WTC11 (cell line): ENCODE measurements at regions not wholly inside any gene's neighbourhood (a gene's known extent, or its start where the extent isn't known, plus 50 kb on each side); places are given as distances from the start of the nearest gene placed in this dataset.

Source experiments
- ATAC-seq: fragments of 200-7000 bp; cut with Tn5 transposase; 2 replicates; pipeline ENCODE4 v1.10.0; 2021; ENCODE audit warnings: mild to moderate bottlenecking, moderate library complexity
- CTCF ChIA-PET: fragments of 300-600 bp; sonication (Branson Sonifier 250); formaldehyde crosslinking; loops from one replicate; lab custom pipeline; 2021; ENCODE audit warnings: antibody characterized with exemption; lab: Charles Lee
- POLR2A ChIA-PET: fragments of 350-600 bp; sonication (Branson Sonifier 250); formaldehyde crosslinking; loops from one replicate; lab custom pipeline; 2021; ENCODE audit warnings: antibody characterized with exemption; lab: Charles Lee
- DNase-seq: peaks from one replicate; pipeline ENCODE4 v3.0.0; 2021; ENCODE audit warnings: low spot score
- H3K27ac Mint-ChIP-seq: 2 replicates; pipeline ENCODE4 v1.8.0; 2021; ENCODE audit warnings: mixed read lengths
- H3K27me3 Mint-ChIP-seq: 2 replicates; pipeline ENCODE4 v1.8.0; 2021; ENCODE audit warnings: low read depth, mild to moderate bottlenecking, moderate library complexity, mixed read lengths
- H3K36me3 Mint-ChIP-seq: 2 replicates; pipeline ENCODE4 v1.8.0; 2021; ENCODE audit warnings: mixed read lengths
- H3K4me1 Mint-ChIP-seq: 2 replicates; pipeline ENCODE4 v1.8.0; 2022; ENCODE audit warnings: mixed read lengths
- H3K4me3 Mint-ChIP-seq: 2 replicates; pipeline ENCODE4 v1.8.0; 2021; ENCODE audit warnings: mild to moderate bottlenecking, moderate library complexity, mixed read lengths
- H3K9me3 Mint-ChIP-seq: 2 replicates; pipeline ENCODE4 v1.8.0; 2021; ENCODE audit warnings: mixed read lengths
- AR ChIP-seq: fragments of 250-450 bp; sonication (Bioruptor Pico); IDR thresholded peaks from 2 replicates; pipeline ENCODE4 v1.9.0; 2021; ENCODE audit warnings: mild to moderate bottlenecking
- ATF1 ChIP-seq: sonication (generic); formaldehyde crosslinking; IDR thresholded peaks from 2 replicates; pipeline ENCODE4 v1.8.1; 2023; ENCODE audit warnings: mild to moderate bottlenecking, moderate library complexity, missing genetic modification reagents
- GABPB1 ChIP-seq: sonication (generic); formaldehyde crosslinking; IDR thresholded peaks from 2 replicates; pipeline ENCODE4 v1.8.1; 2023; ENCODE audit warnings: mild to moderate bottlenecking, missing genetic modification reagents
- GTF2I ChIP-seq: fragments of 250-450 bp; sonication (Bioruptor Pico); conservative IDR thresholded peaks from 2 replicates; pipeline ENCODE4 v1.4.0; 2021; ENCODE audit warnings: mild to moderate bottlenecking
- IRF2 ChIP-seq: sonication (generic); formaldehyde crosslinking; IDR thresholded peaks from 2 replicates; pipeline ENCODE4 v1.8.0; 2022; ENCODE audit warnings: low read depth, missing genetic modification reagents, borderline replicate concordance
- MXD4 ChIP-seq: fragments of 250-450 bp; sonication (Bioruptor Pico); IDR thresholded peaks from 2 replicates; pipeline ENCODE4 v1.8.0; 2021; ENCODE audit warnings: mild to moderate bottlenecking, moderate library complexity, borderline replicate concordance
- PRRX2 ChIP-seq: fragments of 250-450 bp; sonication (Bioruptor Pico); IDR thresholded peaks from 2 replicates; pipeline ENCODE4 v1.8.0; 2021; ENCODE audit warnings: mild to moderate bottlenecking
- RORB ChIP-seq: fragments of 250-450 bp; sonication (Bioruptor Pico); IDR thresholded peaks from 2 replicates; pipeline ENCODE4 v1.9.0; 2021; ENCODE audit warnings: mild to moderate bottlenecking
- ZNF138 ChIP-seq: sonication (generic); formaldehyde crosslinking; conservative IDR thresholded peaks from 2 replicates; pipeline ENCODE4 v1.8.1; 2022; ENCODE audit warnings: mild to moderate bottlenecking, moderate library complexity, missing genetic modification reagents
- TF ChIP-seq, protein P1 (sequence below): fragments of 250-450 bp; sonication (Bioruptor Pico); conservative IDR thresholded peaks from 2 replicates; pipeline ENCODE4 v1.9.0; 2021; ENCODE audit warnings: mild to moderate bottlenecking
- TF ChIP-seq, protein P2 (sequence below): sonication (generic); formaldehyde crosslinking; IDR thresholded peaks from 2 replicates; pipeline ENCODE4 v1.8.0; 2023; ENCODE audit warnings: missing genetic modification reagents, mild to moderate bottlenecking, borderline replicate concordance
- TF ChIP-seq, protein P3 (sequence below): sonication (generic); formaldehyde crosslinking; IDR thresholded peaks from 2 replicates; pipeline ENCODE4 v1.8.1; 2023; ENCODE audit warnings: mild to moderate bottlenecking, moderate library complexity, missing genetic modification reagents

GRCh38 chr2:216761133-216761532 is 65.8 kb upstream of the IGFBP5 start:
- DNase-seq (no peak), ATAC-seq (no peak)
- TF ChIP-seq GABPB1 (CRISPR knock-in tag): no peak
- TF ChIP-seq, protein P1, sequence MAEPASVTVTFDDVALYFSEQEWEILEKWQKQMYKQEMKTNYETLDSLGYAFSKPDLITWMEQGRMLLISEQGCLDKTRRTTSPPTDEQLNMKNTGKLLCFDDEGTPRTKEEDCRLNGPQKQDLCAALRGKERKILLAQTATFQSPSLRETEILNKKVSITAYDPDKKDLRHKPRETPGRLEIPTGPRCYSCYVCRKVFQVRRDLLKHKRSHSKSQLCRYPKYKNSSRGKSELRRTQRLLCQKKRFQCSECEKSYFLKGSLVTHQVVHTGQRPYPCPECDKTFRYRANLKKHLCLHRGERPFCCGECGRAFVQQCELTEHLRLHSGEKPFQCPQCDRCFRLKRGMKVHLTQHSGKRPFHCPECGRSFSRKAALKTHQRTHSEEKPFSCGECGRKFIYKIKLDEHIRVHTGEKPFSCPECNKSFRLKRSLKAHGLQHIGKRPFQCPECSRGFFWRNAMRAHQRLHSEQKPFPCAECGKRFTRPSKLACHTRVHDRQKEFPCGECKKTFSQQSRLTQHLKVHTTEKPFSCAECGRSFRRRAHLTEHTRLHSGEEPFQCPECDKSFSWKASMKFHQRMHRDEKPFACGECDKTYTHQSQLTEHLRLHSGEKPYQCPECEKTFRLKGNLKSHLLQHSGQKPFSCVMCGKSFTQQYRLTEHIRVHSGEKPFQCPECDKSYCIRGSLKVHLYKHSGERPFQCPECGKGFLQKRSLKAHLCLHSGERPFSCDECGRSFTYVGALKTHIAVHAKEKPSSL (CRISPR knock-in tag): no peak
- TF ChIP-seq IRF2: no peak
- TF ChIP-seq ZNF138 (CRISPR knock-in tag): no peak
- TF ChIP-seq AR (CRISPR knock-in tag): no peak
- TF ChIP-seq, protein P2, sequence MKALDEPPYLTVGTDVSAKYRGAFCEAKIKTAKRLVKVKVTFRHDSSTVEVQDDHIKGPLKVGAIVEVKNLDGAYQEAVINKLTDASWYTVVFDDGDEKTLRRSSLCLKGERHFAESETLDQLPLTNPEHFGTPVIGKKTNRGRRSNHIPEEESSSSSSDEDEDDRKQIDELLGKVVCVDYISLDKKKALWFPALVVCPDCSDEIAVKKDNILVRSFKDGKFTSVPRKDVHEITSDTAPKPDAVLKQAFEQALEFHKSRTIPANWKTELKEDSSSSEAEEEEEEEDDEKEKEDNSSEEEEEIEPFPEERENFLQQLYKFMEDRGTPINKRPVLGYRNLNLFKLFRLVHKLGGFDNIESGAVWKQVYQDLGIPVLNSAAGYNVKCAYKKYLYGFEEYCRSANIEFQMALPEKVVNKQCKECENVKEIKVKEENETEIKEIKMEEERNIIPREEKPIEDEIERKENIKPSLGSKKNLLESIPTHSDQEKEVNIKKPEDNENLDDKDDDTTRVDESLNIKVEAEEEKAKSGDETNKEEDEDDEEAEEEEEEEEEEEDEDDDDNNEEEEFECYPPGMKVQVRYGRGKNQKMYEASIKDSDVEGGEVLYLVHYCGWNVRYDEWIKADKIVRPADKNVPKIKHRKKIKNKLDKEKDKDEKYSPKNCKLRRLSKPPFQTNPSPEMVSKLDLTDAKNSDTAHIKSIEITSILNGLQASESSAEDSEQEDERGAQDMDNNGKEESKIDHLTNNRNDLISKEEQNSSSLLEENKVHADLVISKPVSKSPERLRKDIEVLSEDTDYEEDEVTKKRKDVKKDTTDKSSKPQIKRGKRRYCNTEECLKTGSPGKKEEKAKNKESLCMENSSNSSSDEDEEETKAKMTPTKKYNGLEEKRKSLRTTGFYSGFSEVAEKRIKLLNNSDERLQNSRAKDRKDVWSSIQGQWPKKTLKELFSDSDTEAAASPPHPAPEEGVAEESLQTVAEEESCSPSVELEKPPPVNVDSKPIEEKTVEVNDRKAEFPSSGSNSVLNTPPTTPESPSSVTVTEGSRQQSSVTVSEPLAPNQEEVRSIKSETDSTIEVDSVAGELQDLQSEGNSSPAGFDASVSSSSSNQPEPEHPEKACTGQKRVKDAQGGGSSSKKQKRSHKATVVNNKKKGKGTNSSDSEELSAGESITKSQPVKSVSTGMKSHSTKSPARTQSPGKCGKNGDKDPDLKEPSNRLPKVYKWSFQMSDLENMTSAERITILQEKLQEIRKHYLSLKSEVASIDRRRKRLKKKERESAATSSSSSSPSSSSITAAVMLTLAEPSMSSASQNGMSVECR (CRISPR knock-in tag): no peak
- TF ChIP-seq, protein P3, sequence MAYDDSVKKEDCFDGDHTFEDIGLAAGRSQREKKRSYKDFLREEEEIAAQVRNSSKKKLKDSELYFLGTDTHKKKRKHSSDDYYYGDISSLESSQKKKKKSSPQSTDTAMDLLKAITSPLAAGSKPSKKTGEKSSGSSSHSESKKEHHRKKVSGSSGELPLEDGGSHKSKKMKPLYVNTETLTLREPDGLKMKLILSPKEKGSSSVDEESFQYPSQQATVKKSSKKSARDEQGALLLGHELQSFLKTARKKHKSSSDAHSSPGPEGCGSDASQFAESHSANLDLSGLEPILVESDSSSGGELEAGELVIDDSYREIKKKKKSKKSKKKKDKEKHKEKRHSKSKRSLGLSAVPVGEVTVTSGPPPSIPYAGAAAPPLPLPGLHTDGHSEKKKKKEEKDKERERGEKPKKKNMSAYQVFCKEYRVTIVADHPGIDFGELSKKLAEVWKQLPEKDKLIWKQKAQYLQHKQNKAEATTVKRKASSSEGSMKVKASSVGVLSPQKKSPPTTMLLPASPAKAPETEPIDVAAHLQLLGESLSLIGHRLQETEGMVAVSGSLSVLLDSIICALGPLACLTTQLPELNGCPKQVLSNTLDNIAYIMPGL (CRISPR knock-in tag): no peak
- TF ChIP-seq RORB (CRISPR knock-in tag): no peak
- Mint-ChIP-seq H3K4me3 (no peak overlapping the region), H3K27me3 (no peaks in the 10 kb centered on the region), H3K9me3 (0 out of 2 replicates have a peak, but pooled peaks cover 3% of the 10 kb centered on the region), H3K4me1 (peaks cover 36% of the 10 kb centered on the region), H3K27ac (no peak overlapping the region), H3K36me3 (no peaks in the 10 kb centered on the region)
- CTCF ChIA-PET: no interaction called here
- POLR2A ChIA-PET: no interaction called here

- DNase-seq (no peak), ATAC-seq (no peak)
- ChIA-PET POLR2A (interaction anchor here (0.6 kb wide), 1 partner anchor 40 kb away, joined by 7 read pairs; no protein-coding TSS in a partner anchor), CTCF (interaction anchor here (0.6 to 1.0 kb wide), 2 partner anchors 76 to 408 kb away, joined by 3 to 4 read pairs; no protein-coding TSS in a partner anchor)
- peaks cover 12% of the 10 kb centered on the region for H3K4me1 Mint-ChIP-seq
- no peaks in the 10 kb centered on the region for H3K36me3 Mint-ChIP-seq
- no peak for TF ChIP-seq ATF1 (CRISPR knock-in tag)
- no peak for TF ChIP-seq GTF2I (CRISPR knock-in tag)
- no peak for TF ChIP-seq PRRX2 (CRISPR knock-in tag)
- TF ChIP-seq, protein P1 (CRISPR knock-in tag): no peak
- no peak for TF ChIP-seq MXD4
- H3K9me3 Mint-ChIP-seq: no peaks in the 10 kb centered on the region
- H3K4me3 Mint-ChIP-seq: no peak overlapping the region
- H3K27ac Mint-ChIP-seq: no peak overlapping the region
- no peaks in the 10 kb centered on the region for H3K27me3 Mint-ChIP-seq
These were observed 63.2 kb upstream of the IGFBP5 start for GRCh38 chr2:216758256-216759155.
